Suprapubic skin (tissue), 4 donors: ENCODE measurements at regions not wholly inside any gene's neighbourhood (a gene's known extent, or its start where the extent isn't known, plus 50 kb on each side); places are given as distances from the start of the nearest gene placed in this dataset.

Source experiments
- CTCF ChIP-seq, 2 donors: fragments of 200-600 bp in 1 of 2; fragments of 450-650 bp in 1 of 2; sonication (generic) in 1 of 2; IDR thresholded peaks; one replicate each; pipeline ENCODE4 v1.5.1; 2016 to 2019; ENCODE audit warnings: antibody characterized with exemption in 2 of 2, mild to moderate bottlenecking in 1 of 2, moderate library complexity in 1 of 2
- EP300 ChIP-seq: sonication (generic); formaldehyde crosslinking; IDR thresholded peaks from one replicate; pipeline ENCODE4 v1.6.1; 2017; ENCODE audit warnings: antibody characterized with exemption
- POLR2A ChIP-seq, 2 donors: fragments of 450-650 bp; IDR thresholded peaks; one replicate each; pipeline ENCODE4 v1.6.1; 2017; ENCODE audit warnings: antibody characterized with exemption in 2 of 2, mild to moderate bottlenecking in 2 of 2, moderate library complexity in 2 of 2
- POLR2AphosphoS5 ChIP-seq, 3 donors: sonication (generic); formaldehyde crosslinking; IDR thresholded peaks; one replicate each; pipeline ENCODE4 v1.6.1; 2017; ENCODE audit warnings: antibody characterized with exemption in 3 of 3

- TF ChIP-seq POLR2A (IDR thresholded peaks at IDR 0.05) (no peak), CTCF (IDR thresholded peaks at IDR 0.05) (no peak), POLR2AphosphoS5 (IDR thresholded peaks at IDR 0.05) (no peak), EP300 (no peak)
These were observed 132.9 kb downstream of the C3orf38 start for GRCh38 chr3:88282528-88283241.
